HepG2 (cell line): ENCODE measurements at regions not wholly inside any gene's neighbourhood (a gene's known extent, or its start where the extent isn't known, plus 50 kb on each side); places are given as distances from the start of the nearest gene placed in this dataset.

Source experiments
- CREB1 ChIP-seq, 2 experiments: fragments of 450-650 bp in 1 of 2; IDR thresholded peaks; 2 replicates each; pipeline ENCODE4 v1.6.1; 2016 to 2017; ENCODE audit warnings: control low read depth in 1 of 2, mild to moderate bottlenecking in 1 of 2, missing compliant biosample characterization in 1 of 2, missing genetic modification characterization in 1 of 2
- ZFX ChIP-seq: sonication (generic); formaldehyde crosslinking; IDR thresholded peaks from 2 replicates; pipeline ENCODE4 v1.4.0; 2020; ENCODE audit warnings: mild to moderate bottlenecking, low read depth, missing genetic modification reagents, moderate library complexity
- ZNF274 ChIP-seq: sonication (generic); formaldehyde crosslinking; IDR thresholded peaks from 2 replicates; pipeline ENCODE4 v1.5.1; 2020; ENCODE audit warnings: mild to moderate bottlenecking, missing genetic modification reagents

DNA sequence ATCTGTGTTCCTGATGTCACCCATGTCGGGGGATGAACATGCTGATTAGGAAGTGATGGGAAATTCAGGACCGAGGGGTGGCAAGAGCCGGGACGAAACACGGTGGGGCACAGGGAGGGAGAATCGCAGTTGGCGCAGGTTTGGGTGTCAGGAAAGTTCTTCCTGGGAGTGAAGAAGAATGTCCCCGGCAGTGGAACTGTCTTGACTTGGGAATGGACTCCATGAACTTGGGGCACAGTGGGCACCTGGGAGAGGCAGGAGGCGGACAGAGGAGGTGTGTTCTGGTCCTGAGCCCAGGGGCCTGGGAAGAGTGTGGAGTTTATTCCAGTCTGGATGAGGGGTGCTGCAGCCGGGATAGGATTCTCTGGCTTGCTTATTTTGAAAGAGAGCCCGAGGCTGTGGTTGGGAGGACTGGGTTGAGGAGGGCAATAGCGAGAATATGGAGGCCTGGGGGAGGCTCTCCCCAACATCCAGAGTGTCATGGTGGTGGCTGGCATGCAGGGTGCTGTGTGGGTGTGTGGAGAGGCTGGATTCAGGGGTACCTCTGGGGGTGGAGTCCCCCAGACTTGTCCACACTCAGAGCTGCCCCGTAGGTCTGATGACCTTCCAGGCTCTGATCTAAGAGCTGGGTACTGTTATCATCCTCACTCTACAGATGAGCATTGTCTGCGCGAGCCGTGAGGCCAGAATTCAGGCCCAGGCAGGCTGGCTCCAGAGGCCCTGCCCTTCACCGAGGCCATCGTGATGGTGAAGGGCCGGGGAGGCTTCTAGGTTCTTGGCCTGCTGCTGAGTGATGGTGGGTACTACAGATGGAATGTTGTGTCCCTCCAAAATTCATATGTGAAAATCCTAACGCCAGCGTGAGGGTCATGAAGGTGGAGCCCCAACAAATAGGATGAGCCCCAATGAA lies 274.5 kb upstream of the C1orf174 start:
- TF ChIP-seq ZFX (CRISPR knock-in tag) (no peak), ZNF274 (CRISPR knock-in tag) (no peak), CREB1 (IDR thresholded peaks at IDR 0.05) (no peak), CREB1 (CRISPR knock-in tag; IDR thresholded peaks at IDR 0.05) (no peak)
